NCI-H2081 treated with DMSO at 0.1 percent for 48 hours (cell line): ENCODE measurements at regions not wholly inside any gene's neighbourhood (a gene's known extent, or its start where the extent isn't known, plus 50 kb on each side); places are given as distances from the start of the nearest gene placed in this dataset.
"Not testable (repeated sequence)": the region's sequence is repeated elsewhere in the genome, so short reads cannot be mapped to it uniquely, and the experiment has no call there.

ENCODE experiments used
- DNase-seq: peaks from one replicate; lab custom pipeline; 2025; lab: John Stamatoyannopoulos, UW

GRCh38 chr3:4149296-4149695 is 153.9 kb upstream of the SETMAR start:
- DNase-seq = no peak

GRCh38 chr3:4150816-4151215 is 152.4 kb upstream of the SETMAR start:
- no peak for DNase-seq

- DNase-seq = no peak
These were observed 151.3 kb upstream of the SETMAR start for GRCh38 chr3:4151859-4152258.

- no peak for DNase-seq
These were observed 149.4 kb upstream of the SETMAR start for GRCh38 chr3:4153771-4154170.

GRCh38 chr3:4158329-4158728 is 144.8 kb upstream of the SETMAR start:
- DNase-seq = no peak

GRCh38 chr3:4162096-4162495 is 141.1 kb upstream of the SETMAR start:
- DNase-seq = no peak

- no peak for DNase-seq
These were observed 140.2 kb upstream of the SETMAR start for GRCh38 chr3:4163011-4163410.

GRCh38 chr3:4166540-4166939 is 136.6 kb upstream of the SETMAR start:
- no peak for DNase-seq

- not testable (repeated sequence) for DNase-seq
These were observed 135.9 kb upstream of the SETMAR start for GRCh38 chr3:4167230-4167629.

GRCh38 chr3:4174791-4175190 is 128.4 kb upstream of the SETMAR start:
- no peak for DNase-seq

- DNase-seq = no peak
These were observed 111.2 kb upstream of the SETMAR start for GRCh38 chr3:4191971-4192370.

- DNase-seq = no peak
These were observed 108.2 kb upstream of the SETMAR start for GRCh38 chr3:4195006-4195405.

- DNase-seq = no peak
These were observed 106.5 kb upstream of the SETMAR start for GRCh38 chr3:4196506-4197147.

- no peak for DNase-seq
These were observed 105.5 kb upstream of the SETMAR start for GRCh38 chr3:4197670-4198069.

- no peak for DNase-seq
These were observed 104.7 kb upstream of the SETMAR start for GRCh38 chr3:4198491-4198890.

- DNase-seq = not testable (repeated sequence)
These were observed 98.4 kb upstream of the SETMAR start for GRCh38 chr3:4204776-4205175.

GRCh38 chr3:4207672-4208071 is 95.5 kb upstream of the SETMAR start:
- DNase-seq = no peak

GRCh38 chr3:4208556-4208955 is 94.6 kb upstream of the SETMAR start:
- no peak for DNase-seq

GRCh38 chr3:4211610-4212009 is 91.6 kb upstream of the SETMAR start:
- no peak for DNase-seq

GRCh38 chr3:4213420-4213819 is 89.7 kb upstream of the SETMAR start:
- not testable (repeated sequence) for DNase-seq

GRCh38 chr3:4216974-4217373 is 86.2 kb upstream of the SETMAR start:
- not testable (repeated sequence) for DNase-seq

GRCh38 chr3:4218456-4219226 is 84.5 kb upstream of the SETMAR start:
- no peak for DNase-seq

- no peak for DNase-seq
These were observed 84.0 kb upstream of the SETMAR start for GRCh38 chr3:4219227-4219568.

- no peak for DNase-seq
These were observed 83.1 kb upstream of the SETMAR start for GRCh38 chr3:4220065-4220464.
